ENCODE measurements at regions not wholly inside any gene's neighbourhood (a gene's known extent, or its start where the extent isn't known, plus 50 kb on each side); places are given as distances from the start of the nearest gene placed in this dataset.

DNA sequence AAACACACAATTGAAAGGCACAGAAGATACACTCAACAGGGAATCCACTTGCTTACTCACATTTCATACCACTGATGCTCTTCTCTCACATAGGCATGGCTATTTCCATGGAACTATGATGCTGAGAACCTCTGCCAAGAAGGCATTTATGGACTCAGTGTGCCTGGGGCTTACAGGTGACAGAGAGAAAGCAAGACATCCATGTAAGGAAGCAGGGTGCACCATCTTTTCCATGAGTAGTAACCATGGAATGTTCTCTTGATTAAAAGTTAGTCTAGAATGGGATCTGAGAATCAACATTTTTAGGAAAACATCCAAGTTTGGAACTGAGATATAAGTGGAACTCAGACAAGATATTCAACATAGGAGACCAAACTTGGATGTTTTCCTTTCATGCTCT lies 52.5 kb upstream of the MACC1 start:
- Histone ChIP-seq H2AFZ (ENCODE audit: control insufficient read depth, low read depth, low read length) (peak overlapping the region; percentile 28), H3K4me1 (ENCODE audit: control insufficient read depth, insufficient read depth, low read length) (peaks cover 17% of the 10 kb centered on the region), H3K27me3 (replicated peaks in 1 of 2; ENCODE audit: control insufficient read depth in 2 of 2, insufficient read depth in 2 of 2, low read length in 1 of 2) (no peaks in the 10 kb centered on the region), H3K36me3 (ENCODE audit: control insufficient read depth in 2 of 2, insufficient read depth in 2 of 2, low read length in 1 of 2) (no peaks in the 10 kb centered on the region), H3K4me3 (no peak overlapping the region), H3K9ac (ENCODE audit: control insufficient read depth, insufficient read depth, low read length) (no peak overlapping the region), H3K27ac (ENCODE audit: control insufficient read depth, insufficient read depth) (no peak overlapping the region), H4K20me1 (ENCODE audit: control insufficient read depth, insufficient read depth) (no peaks in the 10 kb centered on the region), H3K9me3 (replicated peaks; ENCODE audit: control insufficient read depth, insufficient read depth, low read length) (peaks cover 11% of the 10 kb centered on the region; the same call in 2 of the 3 replicates), H3K4me2 (ENCODE audit: control insufficient read depth, insufficient read depth) (0 out of 2 replicates have a peak overlapping the region, but pooled peaks have one; percentile 25), H3K79me2 (ENCODE audit: control insufficient read depth, insufficient read depth, low read length) (no peaks in the 10 kb centered on the region)
- in situ Hi-C loops (cut with MboI) = no loop called here
- ChIA-PET CTCF (interaction anchor here (0.9 to 1.8 kb wide), 5 partner anchors 12 to 71 kb away, joined by 3 to 8 read pairs (median 4); no protein-coding TSS in a partner anchor), RAD21 (ENCODE audit: unreplicated experiment) (interaction anchor here (0.8 to 3.3 kb wide), 9 partner anchors 9 to 64 kb away, joined by 3 to 35 read pairs (median 5); no protein-coding TSS in a partner anchor), POLR2A (interaction anchor here (0.6 to 2.2 kb wide), 3 partner anchors 27 to 297 kb away, joined by 3 to 7 read pairs (median 3); no protein-coding TSS in a partner anchor), SMC1A (ENCODE audit: uncharacterized antibody, unreplicated experiment) (interaction anchor here (0.9 to 3.6 kb wide), 13 partner anchors 9 to 120 kb away, joined by 3 to 44 read pairs (median 6); no protein-coding TSS in a partner anchor)
- FAIRE-seq (peak; percentile 73), ATAC-seq (no peak), DNase-seq (ENCODE audit: low read depth, low spot score) (no peak)
- intact Hi-C loops (cut with micrococcal nuclease; ENCODE audit: unreplicated experiment) = loop anchor here (2.0 kb wide), 1 partner anchor 49 kb away; no protein-coding TSS in a partner anchor
- BruUV-seq (replicated peaks) = no TSS peak
- TF ChIP-seq ZNF622 (IDR thresholded peaks at IDR 0.05) = no peak
- TF ChIP-seq EED (IDR thresholded peaks at IDR 0.05; ENCODE audit: low read depth) = no peak
- TF ChIP-seq JUNB (IDR thresholded peaks at IDR 0.05) = no peak
- TF ChIP-seq, protein P1, sequence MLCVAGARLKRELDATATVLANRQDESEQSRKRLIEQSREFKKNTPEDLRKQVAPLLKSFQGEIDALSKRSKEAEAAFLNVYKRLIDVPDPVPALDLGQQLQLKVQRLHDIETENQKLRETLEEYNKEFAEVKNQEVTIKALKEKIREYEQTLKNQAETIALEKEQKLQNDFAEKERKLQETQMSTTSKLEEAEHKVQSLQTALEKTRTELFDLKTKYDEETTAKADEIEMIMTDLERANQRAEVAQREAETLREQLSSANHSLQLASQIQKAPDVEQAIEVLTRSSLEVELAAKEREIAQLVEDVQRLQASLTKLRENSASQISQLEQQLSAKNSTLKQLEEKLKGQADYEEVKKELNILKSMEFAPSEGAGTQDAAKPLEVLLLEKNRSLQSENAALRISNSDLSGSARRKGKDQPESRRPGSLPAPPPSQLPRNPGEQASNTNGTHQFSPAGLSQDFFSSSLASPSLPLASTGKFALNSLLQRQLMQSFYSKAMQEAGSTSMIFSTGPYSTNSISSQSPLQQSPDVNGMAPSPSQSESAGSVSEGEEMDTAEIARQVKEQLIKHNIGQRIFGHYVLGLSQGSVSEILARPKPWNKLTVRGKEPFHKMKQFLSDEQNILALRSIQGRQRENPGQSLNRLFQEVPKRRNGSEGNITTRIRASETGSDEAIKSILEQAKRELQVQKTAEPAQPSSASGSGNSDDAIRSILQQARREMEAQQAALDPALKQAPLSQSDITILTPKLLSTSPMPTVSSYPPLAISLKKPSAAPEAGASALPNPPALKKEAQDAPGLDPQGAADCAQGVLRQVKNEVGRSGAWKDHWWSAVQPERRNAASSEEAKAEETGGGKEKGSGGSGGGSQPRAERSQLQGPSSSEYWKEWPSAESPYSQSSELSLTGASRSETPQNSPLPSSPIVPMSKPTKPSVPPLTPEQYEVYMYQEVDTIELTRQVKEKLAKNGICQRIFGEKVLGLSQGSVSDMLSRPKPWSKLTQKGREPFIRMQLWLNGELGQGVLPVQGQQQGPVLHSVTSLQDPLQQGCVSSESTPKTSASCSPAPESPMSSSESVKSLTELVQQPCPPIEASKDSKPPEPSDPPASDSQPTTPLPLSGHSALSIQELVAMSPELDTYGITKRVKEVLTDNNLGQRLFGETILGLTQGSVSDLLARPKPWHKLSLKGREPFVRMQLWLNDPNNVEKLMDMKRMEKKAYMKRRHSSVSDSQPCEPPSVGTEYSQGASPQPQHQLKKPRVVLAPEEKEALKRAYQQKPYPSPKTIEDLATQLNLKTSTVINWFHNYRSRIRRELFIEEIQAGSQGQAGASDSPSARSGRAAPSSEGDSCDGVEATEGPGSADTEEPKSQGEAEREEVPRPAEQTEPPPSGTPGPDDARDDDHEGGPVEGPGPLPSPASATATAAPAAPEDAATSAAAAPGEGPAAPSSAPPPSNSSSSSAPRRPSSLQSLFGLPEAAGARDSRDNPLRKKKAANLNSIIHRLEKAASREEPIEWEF (IDR thresholded peaks at IDR 0.05; ENCODE audit: insufficient replicate concordance, low read depth, low read length) = no peak
- TF ChIP-seq, protein P2, sequence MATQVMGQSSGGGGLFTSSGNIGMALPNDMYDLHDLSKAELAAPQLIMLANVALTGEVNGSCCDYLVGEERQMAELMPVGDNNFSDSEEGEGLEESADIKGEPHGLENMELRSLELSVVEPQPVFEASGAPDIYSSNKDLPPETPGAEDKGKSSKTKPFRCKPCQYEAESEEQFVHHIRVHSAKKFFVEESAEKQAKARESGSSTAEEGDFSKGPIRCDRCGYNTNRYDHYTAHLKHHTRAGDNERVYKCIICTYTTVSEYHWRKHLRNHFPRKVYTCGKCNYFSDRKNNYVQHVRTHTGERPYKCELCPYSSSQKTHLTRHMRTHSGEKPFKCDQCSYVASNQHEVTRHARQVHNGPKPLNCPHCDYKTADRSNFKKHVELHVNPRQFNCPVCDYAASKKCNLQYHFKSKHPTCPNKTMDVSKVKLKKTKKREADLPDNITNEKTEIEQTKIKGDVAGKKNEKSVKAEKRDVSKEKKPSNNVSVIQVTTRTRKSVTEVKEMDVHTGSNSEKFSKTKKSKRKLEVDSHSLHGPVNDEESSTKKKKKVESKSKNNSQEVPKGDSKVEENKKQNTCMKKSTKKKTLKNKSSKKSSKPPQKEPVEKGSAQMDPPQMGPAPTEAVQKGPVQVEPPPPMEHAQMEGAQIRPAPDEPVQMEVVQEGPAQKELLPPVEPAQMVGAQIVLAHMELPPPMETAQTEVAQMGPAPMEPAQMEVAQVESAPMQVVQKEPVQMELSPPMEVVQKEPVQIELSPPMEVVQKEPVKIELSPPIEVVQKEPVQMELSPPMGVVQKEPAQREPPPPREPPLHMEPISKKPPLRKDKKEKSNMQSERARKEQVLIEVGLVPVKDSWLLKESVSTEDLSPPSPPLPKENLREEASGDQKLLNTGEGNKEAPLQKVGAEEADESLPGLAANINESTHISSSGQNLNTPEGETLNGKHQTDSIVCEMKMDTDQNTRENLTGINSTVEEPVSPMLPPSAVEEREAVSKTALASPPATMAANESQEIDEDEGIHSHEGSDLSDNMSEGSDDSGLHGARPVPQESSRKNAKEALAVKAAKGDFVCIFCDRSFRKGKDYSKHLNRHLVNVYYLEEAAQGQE (IDR thresholded peaks at IDR 0.05; ENCODE audit: low read depth, low read length) = no peak
- TF ChIP-seq BRCA1 (IDR thresholded peaks at IDR 0.05; ENCODE audit: low read depth, low read length) = no peak
- no peak for TF ChIP-seq SREBF1 (IDR thresholded peaks at IDR 0.05; ENCODE audit: low read length)
- no peak for TF ChIP-seq MTA2 (IDR thresholded peaks at IDR 0.05; ENCODE audit: low read depth)
- TF ChIP-seq HDGF (IDR thresholded peaks at IDR 0.05) = no peak
